GM19467 (cell line): ENCODE measurements at regions not wholly inside any gene's neighbourhood (a gene's known extent, or its start where the extent isn't known, plus 50 kb on each side); places are given as distances from the start of the nearest gene placed in this dataset.
"Not testable (repeated sequence)": the region's sequence is repeated elsewhere in the genome, so short reads cannot be mapped to it uniquely, and the experiment has no call there.

Experiments used
- ATAC-seq: cut with Tn5 transposase; IDR thresholded peaks from one replicate; pipeline ENCODE4 v1.9.1; 2021; ENCODE audit warnings: mild to moderate bottlenecking, moderate library complexity; ENCODE audit not compliant: unreplicated experiment

DNA sequence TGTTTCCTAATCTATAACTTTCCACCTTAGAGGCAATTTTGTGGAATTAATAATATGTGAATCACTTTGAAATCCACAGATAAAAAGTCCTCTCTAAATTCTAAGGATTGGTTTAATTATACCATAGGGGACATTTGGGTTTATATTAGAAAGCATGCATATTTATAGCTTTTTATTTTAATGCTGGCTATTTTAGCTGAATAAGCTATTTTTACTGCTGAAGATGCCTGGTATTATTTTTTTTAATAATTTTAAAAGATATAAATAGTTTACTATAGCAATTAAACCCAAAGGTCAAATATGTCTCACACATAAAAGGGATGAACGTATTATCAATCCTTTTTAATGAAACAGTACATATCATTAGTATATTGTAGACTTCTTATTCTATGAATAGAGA lies 415.4 kb downstream of the MAGEB5 start:
- ATAC-seq, result no peak

- no peak for ATAC-seq
Observed at GRCh38 chrX:26613956-26614355, 398.0 kb downstream of the MAGEB5 start.

DNA sequence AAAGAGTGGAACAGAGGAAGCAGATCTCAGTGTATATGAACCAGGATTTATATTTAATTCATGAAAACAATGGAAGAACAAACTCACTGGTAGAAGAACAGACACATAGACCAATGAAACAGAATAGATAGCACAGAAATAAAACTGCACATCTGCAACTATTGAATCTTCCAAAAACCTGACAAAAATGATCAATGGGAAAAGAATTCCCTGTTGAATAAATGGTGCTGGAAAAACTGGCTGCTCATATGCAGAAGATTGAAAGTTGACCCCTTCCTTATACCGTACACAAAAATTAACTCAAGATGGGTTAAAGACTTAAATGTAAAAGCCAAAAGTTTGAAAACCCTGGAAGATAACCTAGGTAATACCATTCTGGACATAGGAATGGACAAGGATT lies 391.0 kb downstream of the MAGEB5 start:
- no peak for ATAC-seq

DNA sequence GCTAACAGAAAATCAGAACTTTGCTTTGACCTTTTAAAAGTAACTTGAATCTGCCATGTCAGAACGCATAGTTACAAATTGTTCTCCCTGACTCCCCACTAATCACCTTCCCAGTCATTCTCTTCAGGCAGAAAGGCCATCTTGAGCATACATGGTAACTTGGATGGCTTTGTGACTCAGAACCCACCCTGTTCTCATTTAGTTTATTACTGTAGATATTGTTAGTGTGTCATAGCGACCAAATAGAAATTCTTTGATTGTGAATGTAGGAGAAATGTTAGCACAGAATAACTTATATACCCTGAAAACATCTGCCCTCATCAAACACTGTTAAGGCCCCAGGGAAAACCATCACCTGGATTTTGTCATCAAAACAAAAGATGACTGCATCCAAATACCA lies 382.0 kb downstream of the MAGEB5 start:
- ATAC-seq, result no peak

GRCh38 chrX:26590849-26591248 lies 374.9 kb downstream of the MAGEB5 start:
- ATAC-seq, result no peak

DNA sequence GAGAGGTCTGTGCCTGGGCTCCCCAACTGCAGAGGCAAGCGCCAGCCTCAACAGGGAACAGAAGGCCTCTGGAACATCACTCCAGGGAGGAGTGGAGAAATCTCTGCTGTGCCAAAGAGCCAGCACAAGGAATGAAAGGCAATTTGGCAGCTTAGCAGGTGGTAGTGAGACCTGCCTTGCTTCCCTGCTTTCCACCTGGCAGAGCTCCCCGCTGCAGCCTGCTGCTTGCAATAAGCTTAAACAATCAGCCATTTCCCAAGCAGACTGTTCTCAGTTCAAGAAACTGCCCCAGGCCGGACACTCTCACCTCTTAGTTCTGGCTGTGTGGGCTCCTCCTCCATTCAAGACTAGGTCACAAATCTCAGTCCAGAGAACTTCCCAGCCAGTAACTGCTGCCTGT lies 370.6 kb downstream of the MAGEB5 start:
- no peak for ATAC-seq

GRCh38 chrX:26581091-26581490 lies 365.1 kb downstream of the MAGEB5 start:
- no peak for ATAC-seq

- no peak for ATAC-seq
Observed at GRCh38 chrX:26580021-26580420, 364.1 kb downstream of the MAGEB5 start.

DNA sequence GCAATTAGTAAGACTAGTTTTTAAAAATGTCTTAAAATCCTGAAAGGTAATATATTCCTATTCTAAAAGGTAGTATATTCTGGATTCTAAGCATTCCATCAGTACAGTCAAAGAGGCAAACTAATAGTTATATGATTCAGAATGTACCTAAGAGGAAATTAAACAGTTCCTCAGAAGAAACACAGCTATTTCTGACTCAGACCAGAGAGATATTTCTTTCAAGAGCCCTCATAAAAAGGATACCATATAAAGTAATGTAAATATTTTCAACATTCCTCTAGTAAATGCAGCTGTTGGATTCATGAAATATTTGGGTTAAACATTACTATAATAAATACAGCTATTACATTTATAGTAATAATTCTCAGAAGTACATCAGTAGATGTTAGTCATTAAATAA lies 358.3 kb downstream of the MAGEB5 start:
- no peak for ATAC-seq

DNA sequence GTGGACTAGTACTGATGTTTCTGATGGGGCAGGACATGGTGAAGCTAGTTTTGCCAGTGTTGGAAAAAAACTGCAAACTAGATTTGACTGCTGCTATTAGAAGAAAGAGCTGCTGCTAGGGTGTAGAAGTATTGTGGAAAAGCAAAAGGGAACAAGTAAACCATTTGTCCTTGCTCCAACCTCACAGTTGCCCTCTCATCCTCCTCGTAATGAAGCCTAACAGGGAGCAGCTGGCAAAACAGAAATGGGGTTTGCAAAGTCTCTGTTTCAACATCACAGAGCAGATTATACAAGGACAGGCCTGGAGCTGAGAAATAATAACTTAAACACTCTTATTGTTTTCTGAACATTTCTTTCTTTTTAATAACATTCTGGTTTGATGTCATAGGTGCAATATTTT lies 346.2 kb downstream of the MAGEB5 start:
- no peak for ATAC-seq

GRCh38 chrX:26559855-26560254 lies 343.9 kb downstream of the MAGEB5 start:
- ATAC-seq, result no peak

- ATAC-seq, result no peak
Observed at GRCh38 chrX:26558719-26559386, 342.9 kb downstream of the MAGEB5 start.

DNA sequence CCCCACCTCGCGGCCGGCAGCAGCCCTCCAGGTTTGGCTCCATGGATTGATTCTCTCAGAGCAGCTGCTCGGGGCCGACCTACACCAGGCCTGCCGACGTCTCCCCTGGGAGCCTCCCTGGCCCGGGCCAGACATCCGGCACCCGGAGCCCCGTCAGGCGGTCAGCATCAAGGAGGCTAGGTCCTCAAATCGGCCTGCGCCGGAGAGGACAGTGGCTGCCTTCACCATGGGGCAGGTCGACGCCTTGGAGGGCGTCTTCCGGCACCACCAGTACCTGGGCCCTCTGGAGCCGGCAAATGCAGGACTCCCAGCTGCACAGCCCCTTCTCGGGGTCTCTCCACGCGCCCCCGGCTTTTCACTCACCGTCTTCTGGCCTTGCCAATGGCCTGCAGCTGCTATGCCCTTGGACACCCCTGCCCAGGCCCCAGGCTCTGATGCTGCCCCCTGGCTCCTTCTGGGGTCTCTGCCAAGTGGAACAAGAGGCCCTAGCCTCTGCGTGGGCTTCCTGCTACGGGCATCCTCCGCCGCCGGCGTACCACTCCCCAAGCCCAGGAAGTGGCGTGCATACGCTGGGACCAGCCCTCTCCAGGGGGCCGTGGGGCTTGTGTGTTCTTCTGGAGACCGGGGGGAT lies 341.8 kb downstream of the MAGEB5 start:
- no peak for ATAC-seq

- not testable (repeated sequence) for ATAC-seq
Observed at GRCh38 chrX:26525768-26526167, 309.8 kb downstream of the MAGEB5 start.

- ATAC-seq, result no peak
Observed at GRCh38 chrX:26522501-26522900, 306.5 kb downstream of the MAGEB5 start.

DNA sequence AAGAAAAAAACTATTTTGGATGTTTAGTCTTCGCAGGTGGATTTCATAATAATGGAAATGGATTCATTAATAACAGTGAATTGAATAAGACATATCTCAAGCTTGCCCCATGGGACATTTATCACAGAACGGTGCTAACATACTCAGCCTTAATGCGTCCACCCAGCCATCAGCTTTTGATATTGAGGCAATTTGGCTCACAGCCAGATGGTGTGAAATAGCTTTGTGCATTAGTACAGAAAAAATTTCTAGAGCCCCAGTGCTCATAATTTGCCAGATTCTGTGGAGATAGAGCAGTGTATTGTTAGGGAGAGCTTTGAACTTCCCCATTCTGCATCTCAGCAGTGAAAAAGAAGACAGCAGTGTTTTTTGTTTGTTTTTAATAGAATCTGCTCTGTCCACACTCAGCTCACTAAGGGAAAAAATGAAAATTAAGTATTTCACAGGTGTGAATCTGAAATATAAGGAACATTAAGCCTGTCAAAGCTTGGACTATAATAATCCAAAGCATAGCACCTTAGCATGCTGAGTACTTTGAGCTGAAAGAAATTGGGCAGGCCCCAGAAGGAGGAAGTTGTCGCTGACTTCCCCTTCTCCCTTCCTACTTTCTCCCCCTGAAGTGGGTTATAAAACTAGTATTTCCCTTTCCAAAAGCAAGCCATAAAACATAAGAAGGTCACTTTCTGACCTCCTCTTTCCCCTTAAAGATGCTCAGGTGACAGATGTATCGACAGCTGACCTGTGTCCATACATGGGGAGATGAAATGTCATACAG lies 295.8 kb downstream of the MAGEB5 start:
- no peak for ATAC-seq

GRCh38 chrX:26470941-26471340 lies 255.0 kb downstream of the MAGEB5 start:
- ATAC-seq, result no peak

GRCh38 chrX:26466387-26466786 lies 250.4 kb downstream of the MAGEB5 start:
- ATAC-seq, result no peak

DNA sequence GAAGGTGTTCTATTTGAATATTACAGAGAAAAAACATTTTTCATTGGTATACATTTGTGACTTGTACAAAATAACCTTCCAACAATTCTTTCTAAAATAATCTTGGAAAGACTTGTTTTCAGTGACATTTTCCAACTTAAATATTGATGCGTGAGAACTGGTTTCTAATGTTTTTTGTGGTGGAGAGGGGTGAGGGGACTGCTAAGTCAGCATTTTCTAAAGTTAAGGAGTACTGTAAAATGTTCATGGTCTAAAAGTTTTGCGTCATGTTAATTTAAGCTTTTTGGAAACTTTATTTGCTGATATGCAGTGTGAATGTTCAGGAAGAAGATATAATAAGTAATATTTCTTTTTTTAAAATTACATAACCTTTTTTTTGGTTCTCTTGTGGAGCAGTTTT lies 229.3 kb downstream of the MAGEB5 start:
- no peak for ATAC-seq

GRCh38 chrX:26444417-26444816 lies 228.4 kb downstream of the MAGEB5 start:
- not testable (repeated sequence) for ATAC-seq

DNA sequence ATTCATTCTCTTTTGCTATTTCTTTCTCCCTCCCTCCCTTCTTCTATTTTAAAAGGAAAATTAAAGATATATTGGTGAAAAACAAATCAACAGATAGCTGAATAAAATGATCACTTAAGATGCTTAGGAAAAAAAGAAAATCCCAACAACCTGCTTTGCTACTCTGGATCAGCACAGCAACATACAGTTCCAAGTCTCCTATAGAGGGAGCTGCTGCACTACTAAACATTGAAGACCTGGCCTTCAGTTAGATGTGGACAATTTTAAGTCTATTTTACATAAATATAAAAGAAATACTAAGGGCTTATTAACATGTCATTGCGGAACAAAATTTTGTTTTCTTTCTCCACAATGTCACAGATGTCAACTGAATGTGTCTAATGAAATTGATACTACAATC lies 226.4 kb downstream of the MAGEB5 start:
- no peak for ATAC-seq

- no peak for ATAC-seq
Observed at GRCh38 chrX:26414534-26414933, 198.6 kb downstream of the MAGEB5 start.
